ENCODE measurements at regions not wholly inside any gene's neighbourhood (a gene's known extent, or its start where the extent isn't known, plus 50 kb on each side); places are given as distances from the start of the nearest gene placed in this dataset.

DNA sequence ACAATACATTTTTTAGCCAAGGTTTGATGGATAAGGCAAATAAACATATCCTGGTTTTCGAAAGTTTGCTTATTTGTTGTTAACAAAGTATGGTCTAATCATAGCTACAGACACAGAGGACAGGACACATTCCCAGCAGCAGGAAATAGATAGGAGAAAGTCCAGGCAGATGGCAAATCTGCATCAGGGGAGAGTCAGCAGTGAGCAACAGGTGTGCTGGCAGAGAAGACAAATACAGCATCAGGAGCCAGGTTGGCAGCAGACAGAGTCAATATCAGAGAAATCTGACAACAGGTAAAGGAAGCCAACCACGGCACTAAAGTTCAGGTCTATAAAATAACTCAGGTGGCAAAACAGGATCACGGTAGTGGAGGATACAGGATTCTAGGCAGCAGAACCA is 210.7 kb upstream of the PTBP2 start:
- Histone ChIP-seq H3K36me3 (ENCODE audit: control insufficient read depth, insufficient read depth, low read length) (no peaks in the 10 kb centered on the region), H3K4me1 (ENCODE audit: control insufficient read depth, insufficient read depth, low read length) (peaks cover 13% of the 10 kb centered on the region), H3K9me3 (ENCODE audit: control insufficient read depth, low read length) (no peaks in the 10 kb centered on the region), H3K4me3 (ENCODE audit: insufficient read depth, low read depth, low read length) (no peak overlapping the region), H3K27me3 (ENCODE audit: control insufficient read depth, insufficient read depth, low read length, poor library complexity, severe bottlenecking) (no peaks in the 10 kb centered on the region), H3K27ac (ENCODE audit: insufficient read depth, low read depth, low read length, poor library complexity, severe bottlenecking) (no peak overlapping the region)
- 92 to 96% methylated on average over 3 of the region's 3 CpGs for WGBS, 2 experiments

GRCh38 chr1:96513136-96513535 is 208.4 kb upstream of the PTBP2 start:
- no peak overlapping the region for H3K4me3 ChIP-seq (ENCODE audit: insufficient read depth, low read depth, low read length)
- no peak overlapping the region for H3K27ac ChIP-seq (ENCODE audit: insufficient read depth, low read depth, low read length, poor library complexity, severe bottlenecking)
- no peaks in the 10 kb centered on the region for H3K9me3 ChIP-seq (ENCODE audit: control insufficient read depth, low read length)
- H3K27me3 ChIP-seq (ENCODE audit: control insufficient read depth, insufficient read depth, low read length, poor library complexity, severe bottlenecking), result no peaks in the 10 kb centered on the region
- H3K4me1 ChIP-seq (ENCODE audit: control insufficient read depth, insufficient read depth, low read length), result peaks cover 13% of the 10 kb centered on the region
- no peaks in the 10 kb centered on the region for H3K36me3 ChIP-seq (ENCODE audit: control insufficient read depth, insufficient read depth, low read length)
- 100% methylated on average over 1 of the region's 1 CpG for WGBS, 2 experiments

- peaks cover 2% of the 10 kb centered on the region for H3K9me3 ChIP-seq (ENCODE audit: control insufficient read depth, low read length)
- H3K27ac ChIP-seq (ENCODE audit: insufficient read depth, low read depth, low read length, poor library complexity, severe bottlenecking), result no peak overlapping the region
- no peak overlapping the region for H3K4me3 ChIP-seq (ENCODE audit: insufficient read depth, low read depth, low read length)
- WGBS, 2 experiments, result 92 to 97% methylated on average over 3 of the region's 3 CpGs
- H3K27me3 ChIP-seq (ENCODE audit: control insufficient read depth, insufficient read depth, low read length, poor library complexity, severe bottlenecking), result no peaks in the 10 kb centered on the region
- H3K4me1 ChIP-seq (ENCODE audit: control insufficient read depth, insufficient read depth, low read length), result peaks cover 18% of the 10 kb centered on the region
- H3K36me3 ChIP-seq (ENCODE audit: control insufficient read depth, insufficient read depth, low read length), result no peaks in the 10 kb centered on the region
These were observed 206.2 kb upstream of the PTBP2 start for GRCh38 chr1:96515430-96515829.

GRCh38 chr1:96515925-96516324 is 205.7 kb upstream of the PTBP2 start:
- Histone ChIP-seq H3K4me1 (ENCODE audit: control insufficient read depth, insufficient read depth, low read length) (peaks cover 23% of the 10 kb centered on the region), H3K36me3 (ENCODE audit: control insufficient read depth, insufficient read depth, low read length) (no peaks in the 10 kb centered on the region), H3K9me3 (ENCODE audit: control insufficient read depth, low read length) (peaks cover 2% of the 10 kb centered on the region), H3K27ac (ENCODE audit: insufficient read depth, low read depth, low read length, poor library complexity, severe bottlenecking) (no peak overlapping the region), H3K4me3 (ENCODE audit: insufficient read depth, low read depth, low read length) (no peak overlapping the region), H3K27me3 (ENCODE audit: control insufficient read depth, insufficient read depth, low read length, poor library complexity, severe bottlenecking) (no peaks in the 10 kb centered on the region)
- 88% methylated on average over 1 of the region's 1 CpG; no CpG with 5 or more reads in 1 of the 2 experiments for WGBS, 2 experiments

GRCh38 chr1:96519851-96520578 is 201.6 kb upstream of the PTBP2 start:
- Histone ChIP-seq H3K27ac (ENCODE audit: insufficient read depth, low read depth, low read length, poor library complexity, severe bottlenecking) (peak overlapping the region; percentile 38), H3K27me3 (ENCODE audit: control insufficient read depth, insufficient read depth, low read length, poor library complexity, severe bottlenecking) (no peaks in the 10 kb centered on the region), H3K4me1 (ENCODE audit: control insufficient read depth, insufficient read depth, low read length) (peaks cover 16% of the 10 kb centered on the region), H3K36me3 (ENCODE audit: control insufficient read depth, insufficient read depth, low read length) (no peaks in the 10 kb centered on the region), H3K9me3 (ENCODE audit: control insufficient read depth, low read length) (peaks cover 2% of the 10 kb centered on the region), H3K4me3 (ENCODE audit: insufficient read depth, low read depth, low read length) (no peak overlapping the region)
- 35 to 40% methylated on average over 8 of the region's 9 CpGs for WGBS, 2 experiments

DNA sequence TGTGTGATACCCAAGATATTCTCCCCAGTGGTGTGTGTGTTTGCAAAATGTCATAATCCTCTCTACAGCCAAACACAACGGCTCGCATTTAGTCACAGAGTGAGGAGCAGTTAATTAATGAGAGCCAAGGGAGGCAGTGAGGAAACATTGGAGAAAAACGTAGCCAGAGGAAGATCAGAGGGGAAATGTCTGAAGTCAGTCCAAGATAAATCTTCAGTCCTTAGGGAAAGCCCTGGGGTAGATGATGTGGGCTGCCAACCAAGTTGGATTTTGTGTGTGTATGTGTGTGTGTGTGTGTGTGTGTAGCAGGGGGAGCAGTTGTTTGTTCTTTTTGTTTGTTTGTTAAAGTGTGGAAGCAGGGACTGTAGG is 201.0 kb upstream of the PTBP2 start:
- 7 to 24% methylated on average over 3 of the region's 3 CpGs for WGBS, 2 experiments
- Histone ChIP-seq H3K9me3 (ENCODE audit: control insufficient read depth, low read length) (peaks cover 2% of the 10 kb centered on the region), H3K4me3 (ENCODE audit: insufficient read depth, low read depth, low read length) (no peak overlapping the region), H3K4me1 (ENCODE audit: control insufficient read depth, insufficient read depth, low read length) (peaks cover 16% of the 10 kb centered on the region), H3K27ac (ENCODE audit: insufficient read depth, low read depth, low read length, poor library complexity, severe bottlenecking) (peak overlapping the region; percentile 30), H3K27me3 (ENCODE audit: control insufficient read depth, insufficient read depth, low read length, poor library complexity, severe bottlenecking) (no peaks in the 10 kb centered on the region), H3K36me3 (ENCODE audit: control insufficient read depth, insufficient read depth, low read length) (no peaks in the 10 kb centered on the region)

DNA sequence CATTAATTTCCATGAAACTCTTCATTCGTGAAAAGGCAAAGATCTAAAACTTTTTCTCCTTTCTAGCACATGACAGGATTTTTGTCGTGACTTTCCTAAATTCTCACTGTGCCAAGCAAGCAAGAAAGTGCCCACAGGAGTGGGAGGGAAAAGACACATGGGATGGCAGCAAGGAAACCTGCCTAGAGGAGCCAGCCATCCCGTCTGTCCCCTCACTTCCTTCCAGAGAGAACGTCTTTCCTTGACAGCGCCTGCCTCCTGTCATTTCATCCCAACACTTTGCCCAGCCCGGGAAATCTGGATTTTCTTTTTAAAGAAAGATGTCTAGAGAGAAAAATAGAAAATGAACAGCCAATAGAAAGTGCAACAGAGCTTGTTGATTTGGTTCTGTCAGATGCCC is 200.6 kb upstream of the PTBP2 start:
- Histone ChIP-seq H3K27me3 (ENCODE audit: control insufficient read depth, insufficient read depth, low read length, poor library complexity, severe bottlenecking) (no peaks in the 10 kb centered on the region), H3K9me3 (ENCODE audit: control insufficient read depth, low read length) (peaks cover 2% of the 10 kb centered on the region), H3K36me3 (ENCODE audit: control insufficient read depth, insufficient read depth, low read length) (no peaks in the 10 kb centered on the region), H3K4me1 (ENCODE audit: control insufficient read depth, insufficient read depth, low read length) (peaks cover 16% of the 10 kb centered on the region), H3K4me3 (ENCODE audit: insufficient read depth, low read depth, low read length) (no peak overlapping the region), H3K27ac (ENCODE audit: insufficient read depth, low read depth, low read length, poor library complexity, severe bottlenecking) (peak overlapping the region; percentile 30)
- 70 to 76% methylated on average over 6 of the region's 6 CpGs for WGBS, 2 experiments

- Histone ChIP-seq H3K9me3 (ENCODE audit: control insufficient read depth, low read length) (peaks cover 2% of the 10 kb centered on the region), H3K4me1 (ENCODE audit: control insufficient read depth, insufficient read depth, low read length) (peaks cover 16% of the 10 kb centered on the region), H3K36me3 (ENCODE audit: control insufficient read depth, insufficient read depth, low read length) (no peaks in the 10 kb centered on the region), H3K4me3 (ENCODE audit: insufficient read depth, low read depth, low read length) (no peak overlapping the region), H3K27me3 (ENCODE audit: control insufficient read depth, insufficient read depth, low read length, poor library complexity, severe bottlenecking) (no peaks in the 10 kb centered on the region), H3K27ac (ENCODE audit: insufficient read depth, low read depth, low read length, poor library complexity, severe bottlenecking) (no peak overlapping the region)
- 53 to 65% methylated on average over 2 of the region's 2 CpGs for WGBS, 2 experiments
These were observed 199.4 kb upstream of the PTBP2 start for GRCh38 chr1:96521994-96522760.

DNA sequence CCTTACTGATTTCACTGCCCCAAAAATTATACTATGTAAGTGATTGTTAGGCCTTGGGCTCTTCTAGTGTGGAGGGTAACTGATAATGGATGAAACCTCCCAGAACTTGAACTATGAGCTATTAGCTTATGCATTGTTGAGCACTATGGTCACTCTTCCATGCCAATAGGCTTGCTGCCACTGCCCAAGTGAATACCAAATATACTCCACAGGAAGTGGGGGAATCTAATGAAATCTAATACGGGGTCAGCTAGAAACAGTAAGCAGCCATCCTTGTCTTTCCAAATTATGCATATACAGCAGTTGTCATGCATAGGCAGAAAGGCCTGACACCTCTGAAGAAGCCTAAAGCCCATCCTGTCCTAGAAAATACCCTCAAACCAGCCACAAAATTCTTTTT is 198.7 kb upstream of the PTBP2 start:
- H3K27ac ChIP-seq (ENCODE audit: insufficient read depth, low read depth, low read length, poor library complexity, severe bottlenecking), result no peak overlapping the region
- H3K9me3 ChIP-seq (ENCODE audit: control insufficient read depth, low read length), result peaks cover 2% of the 10 kb centered on the region
- no peak overlapping the region for H3K4me3 ChIP-seq (ENCODE audit: insufficient read depth, low read depth, low read length)
- H3K36me3 ChIP-seq (ENCODE audit: control insufficient read depth, insufficient read depth, low read length), result no peaks in the 10 kb centered on the region
- 61 to 81% methylated on average over 1 of the region's 1 CpG for WGBS, 2 experiments
- H3K4me1 ChIP-seq (ENCODE audit: control insufficient read depth, insufficient read depth, low read length), result peaks cover 16% of the 10 kb centered on the region
- no peaks in the 10 kb centered on the region for H3K27me3 ChIP-seq (ENCODE audit: control insufficient read depth, insufficient read depth, low read length, poor library complexity, severe bottlenecking)

DNA sequence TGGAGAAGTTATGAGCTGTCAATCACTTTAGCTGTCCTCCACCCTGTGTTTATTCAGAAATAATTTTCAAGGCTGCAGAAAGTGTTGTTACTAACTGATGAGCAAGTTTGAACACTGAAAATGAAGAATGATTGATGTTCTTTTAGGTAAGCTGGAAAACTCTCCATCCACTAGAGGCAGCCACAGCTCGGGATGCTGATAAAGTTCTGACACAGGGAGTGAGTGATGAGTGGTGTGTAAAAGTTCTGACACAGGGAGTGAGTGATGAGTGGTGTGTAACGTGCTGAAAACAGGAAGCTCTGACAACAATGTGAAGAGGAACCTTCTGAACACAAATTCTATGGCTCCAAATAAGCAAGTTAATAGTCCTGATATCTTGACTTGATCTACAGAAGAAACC is 197.5 kb upstream of the PTBP2 start:
- Histone ChIP-seq H3K9me3 (ENCODE audit: control insufficient read depth, low read length) (peaks cover 2% of the 10 kb centered on the region), H3K27ac (ENCODE audit: insufficient read depth, low read depth, low read length, poor library complexity, severe bottlenecking) (no peak overlapping the region), H3K4me3 (ENCODE audit: insufficient read depth, low read depth, low read length) (no peak overlapping the region), H3K36me3 (ENCODE audit: control insufficient read depth, insufficient read depth, low read length) (no peaks in the 10 kb centered on the region), H3K4me1 (ENCODE audit: control insufficient read depth, insufficient read depth, low read length) (peaks cover 11% of the 10 kb centered on the region), H3K27me3 (ENCODE audit: control insufficient read depth, insufficient read depth, low read length, poor library complexity, severe bottlenecking) (no peaks in the 10 kb centered on the region)
- WGBS, 2 experiments, result 80% methylated on average over 2 of the region's 2 CpGs; no CpG with 5 or more reads in 1 of the 2 experiments

All from ectodermal cell (in vitro differentiated cells).